ENCODE measurements at regions not wholly inside any gene's neighbourhood (a gene's known extent, or its start where the extent isn't known, plus 50 kb on each side); places are given as distances from the start of the nearest gene placed in this dataset.

DNA sequence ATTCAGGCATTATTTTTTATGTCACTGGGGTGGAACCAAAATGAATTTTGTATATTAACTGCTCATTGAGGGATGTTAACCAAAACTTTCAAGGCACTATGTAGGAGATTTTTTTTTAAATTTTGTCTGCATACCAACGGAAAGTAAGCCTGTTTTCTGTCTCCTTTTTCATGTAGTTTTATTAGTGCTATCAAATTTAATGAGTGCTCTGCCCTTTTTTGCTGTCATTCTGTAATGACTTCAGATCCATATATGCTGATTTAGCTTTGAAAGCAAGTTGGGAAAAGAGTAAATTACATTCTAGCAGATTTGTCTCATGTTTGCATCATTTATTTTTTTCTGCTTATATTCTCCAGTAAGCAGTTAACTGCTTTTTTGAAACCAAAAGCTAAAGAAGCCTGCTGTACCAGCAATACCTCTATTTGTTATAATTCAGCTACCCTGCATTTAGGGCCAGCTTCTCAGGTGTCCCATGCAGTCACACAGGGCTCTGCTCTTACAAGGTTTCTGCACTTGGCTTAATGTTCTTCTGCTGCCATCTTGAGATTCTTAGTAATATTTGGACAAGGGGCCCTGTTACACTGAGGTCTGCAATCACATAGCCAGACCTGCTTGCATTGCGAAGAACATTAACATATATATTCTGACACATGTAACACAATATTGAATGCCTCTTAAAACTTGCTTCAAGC, 429.0 kb downstream of the UTRN start:
- no peak for TF ChIP-seq CTCF (IDR thresholded peaks at IDR 0.05)
- no peak for TF ChIP-seq POLR2A (IDR thresholded peaks at IDR 0.05)
- TF ChIP-seq POLR2AphosphoS5 (IDR thresholded peaks at IDR 0.05): no peak

Measured in upper lobe of left lung (tissue), 4 donors.